Peyer's patch (tissue), 4 donors: ENCODE measurements at regions not wholly inside any gene's neighbourhood (a gene's known extent, or its start where the extent isn't known, plus 50 kb on each side); places are given as distances from the start of the nearest gene placed in this dataset.

Experiments used
- DNase-seq, 3 donors: peaks; one replicate each; pipeline ENCODE4 v3.0.0-alpha.2; 2017 to 2019
- H3K27ac ChIP-seq, 4 donors: fragments of 200-600 bp; sonication (generic); one replicate each; pipeline ENCODE4 v1.5.1; 2016 to 2019
- H3K27me3 ChIP-seq, 2 donors: fragments of 200-600 bp; sonication (generic); one replicate each; pipeline ENCODE4 v1.5.1; 2019
- H3K36me3 ChIP-seq, 3 donors: fragments of 200-600 bp; sonication (generic); one replicate each; pipeline ENCODE4 v1.5.1; 2016 to 2019
- H3K4me1 ChIP-seq, 4 donors: fragments of 200-600 bp; sonication (generic); one replicate each; pipeline ENCODE4 v1.5.1; 2016 to 2019
- H3K4me3 ChIP-seq, 4 donors: fragments of 200-600 bp; sonication (generic); 1 replicate in 3 of 4; 2 replicates in 1 of 4; pipeline ENCODE4 v1.5.1; 2016 to 2019; ENCODE audit warnings: mild to moderate bottlenecking in 1 of 4
- H3K9me3 ChIP-seq, 4 donors: fragments of 200-600 bp; sonication (generic); one replicate each; pipeline ENCODE4 v1.5.1; 2016 to 2019; ENCODE audit warnings: mild to moderate bottlenecking in 1 of 4
- CTCF ChIP-seq, 6 experiments: fragments of 450-650 bp in 4 of 6; fragments of 200-600 bp in 2 of 6; sonication (generic) in 1 of 6; IDR thresholded peaks; one replicate each; pipeline ENCODE4 v1.5.1; 2017 to 2019; ENCODE audit warnings: antibody characterized with exemption in 6 of 6, mild to moderate bottlenecking in 3 of 6, moderate library complexity in 1 of 6
- POLR2A ChIP-seq, 2 donors: fragments of 450-650 bp; IDR thresholded peaks; one replicate each; pipeline ENCODE4 v1.5.1; 2017; ENCODE audit warnings: antibody characterized with exemption in 2 of 2, mild to moderate bottlenecking in 2 of 2, moderate library complexity in 2 of 2

- Histone ChIP-seq H3K9me3 (peaks cover 0 to 7% (median 0%) of the 10 kb centered on the region in 4 donors), H3K36me3 (no peaks in the 10 kb centered on the region), H3K27ac (no peak overlapping the region), H3K4me3 (no peak overlapping the region), H3K27me3 (no peaks in the 10 kb centered on the region), H3K4me1 (no peaks in the 10 kb centered on the region)
- no peak for DNase-seq
- TF ChIP-seq POLR2A (IDR thresholded peaks at IDR 0.05), result no peak
- TF ChIP-seq CTCF (IDR thresholded peaks at IDR 0.05), result no peak
Observed at GRCh38 chr9:79104951-79105350, 466.8 kb upstream of the TLE4 start.

- no peak overlapping the region for H3K27ac ChIP-seq
- H3K4me3 ChIP-seq, result no peak overlapping the region
- no peak for TF ChIP-seq POLR2A (IDR thresholded peaks at IDR 0.05)
- no peaks in the 10 kb centered on the region for H3K36me3 ChIP-seq
- DNase-seq, result no peak
- no peaks in the 10 kb centered on the region for H3K4me1 ChIP-seq
- H3K27me3 ChIP-seq, result no peaks in the 10 kb centered on the region
- H3K9me3 ChIP-seq, result peaks cover 0 to 7% (median 0%) of the 10 kb centered on the region in 4 donors
Observed at GRCh38 chr9:79107911-79108676, 463.7 kb upstream of the TLE4 start.

- Histone ChIP-seq H3K36me3 (no peaks in the 10 kb centered on the region), H3K4me3 (no peak overlapping the region), H3K9me3 (peaks cover 0 to 7% (median 0%) of the 10 kb centered on the region in 4 donors), H3K27ac (no peak overlapping the region), H3K27me3 (no peaks in the 10 kb centered on the region), H3K4me1 (no peaks in the 10 kb centered on the region)
- DNase-seq, result no peak
- TF ChIP-seq POLR2A (IDR thresholded peaks at IDR 0.05), result no peak
- TF ChIP-seq CTCF (IDR thresholded peaks at IDR 0.05), result no peak
Observed at GRCh38 chr9:79111653-79112052, 460.1 kb upstream of the TLE4 start.

GRCh38 chr9:79115176-79115575, 456.6 kb upstream of the TLE4 start:
- Histone ChIP-seq H3K9me3 (no peaks in the 10 kb centered on the region), H3K4me3 (no peak overlapping the region), H3K27me3 (no peaks in the 10 kb centered on the region), H3K4me1 (no peaks in the 10 kb centered on the region), H3K27ac (no peak overlapping the region), H3K36me3 (no peaks in the 10 kb centered on the region)
- no peak for DNase-seq
- TF ChIP-seq CTCF (IDR thresholded peaks at IDR 0.05) (no peak), POLR2A (IDR thresholded peaks at IDR 0.05) (no peak)

GRCh38 chr9:79116041-79116440, 455.7 kb upstream of the TLE4 start:
- Histone ChIP-seq H3K27me3 (no peaks in the 10 kb centered on the region), H3K36me3 (no peaks in the 10 kb centered on the region), H3K4me3 (no peak overlapping the region), H3K9me3 (no peaks in the 10 kb centered on the region), H3K27ac (no peak overlapping the region), H3K4me1 (no peaks in the 10 kb centered on the region)
- no peak for DNase-seq
- TF ChIP-seq POLR2A (IDR thresholded peaks at IDR 0.05) (no peak), CTCF (IDR thresholded peaks at IDR 0.05) (no peak)

GRCh38 chr9:79116709-79117108, 455.1 kb upstream of the TLE4 start:
- no peaks in the 10 kb centered on the region for H3K27me3 ChIP-seq
- no peaks in the 10 kb centered on the region for H3K4me1 ChIP-seq
- DNase-seq, result no peak
- H3K36me3 ChIP-seq, result no peaks in the 10 kb centered on the region
- H3K27ac ChIP-seq, result no peak overlapping the region
- TF ChIP-seq CTCF (IDR thresholded peaks at IDR 0.05) (no peak), POLR2A (IDR thresholded peaks at IDR 0.05) (no peak)
- no peaks in the 10 kb centered on the region for H3K9me3 ChIP-seq
- no peak overlapping the region for H3K4me3 ChIP-seq
